ENCODE measurements at regions not wholly inside any gene's neighbourhood (a gene's known extent, or its start where the extent isn't known, plus 50 kb on each side); places are given as distances from the start of the nearest gene placed in this dataset.

DNA sequence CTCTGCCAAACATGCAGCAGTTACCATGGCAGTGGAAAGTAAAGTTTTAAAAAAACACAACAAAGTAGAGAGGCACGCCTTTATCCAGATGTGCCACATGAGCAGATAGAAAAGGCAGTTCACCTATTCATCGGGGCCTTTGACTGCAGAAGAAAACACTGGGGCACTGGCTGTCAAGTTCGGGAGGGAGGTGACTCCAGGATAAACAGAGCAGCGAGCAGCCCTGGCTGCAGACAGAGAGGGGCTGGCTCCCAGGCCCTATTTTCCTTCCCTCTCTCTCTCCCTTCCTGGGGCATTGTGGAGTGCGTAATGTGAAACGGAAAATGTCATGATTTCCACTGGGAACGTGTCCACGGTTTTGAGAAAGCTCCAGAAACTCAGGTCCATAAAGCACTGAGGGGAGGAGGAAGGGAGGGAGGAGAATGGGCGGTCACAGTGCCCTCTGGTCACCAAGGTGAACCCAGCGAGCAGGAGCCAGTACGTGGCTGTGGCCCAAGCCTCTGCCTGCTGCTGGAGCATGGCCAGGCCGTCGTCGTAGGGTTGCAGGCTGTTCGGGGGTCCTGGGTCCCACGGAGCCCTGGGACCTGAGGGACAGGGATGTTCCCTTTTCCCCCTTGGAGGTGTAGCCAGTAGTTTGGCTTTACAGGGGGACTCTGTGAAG lies 114.7 kb upstream of the IRF2BP2 start (continued):
- TF ChIP-seq TRIM22 (IDR thresholded peaks at IDR 0.05): no peak
- 0 out of 2 replicates have a peak, but pooled peaks have one; percentile 6 for TF ChIP-seq HES4 (CRISPR knock-in tag; IDR thresholded peaks at IDR 0.05; ENCODE audit: borderline replicate concordance)
- no peak for TF ChIP-seq DNMT1 (CRISPR knock-in tag; IDR thresholded peaks at IDR 0.05)
- no peak for TF ChIP-seq ZNF343 (CRISPR knock-in tag; IDR thresholded peaks at IDR 0.05)
- TF ChIP-seq ZNF280D (CRISPR knock-in tag; IDR thresholded peaks at IDR 0.05): no peak
- TF ChIP-seq ZNF891 (CRISPR knock-in tag; IDR thresholded peaks at IDR 0.05): peak; percentile 74; the same call in 1 of the 2 replicates
- no peak for TF ChIP-seq ZNF672 (CRISPR knock-in tag; IDR thresholded peaks at IDR 0.05)
- no peak for TF ChIP-seq SIX4 (CRISPR knock-in tag; IDR thresholded peaks at IDR 0.05)
- TF ChIP-seq KAT7 (CRISPR knock-in tag; IDR thresholded peaks at IDR 0.05; ENCODE audit: borderline replicate concordance): peak; percentile 19; the same call in 1 of the 2 replicates
- TF ChIP-seq, protein P1, sequence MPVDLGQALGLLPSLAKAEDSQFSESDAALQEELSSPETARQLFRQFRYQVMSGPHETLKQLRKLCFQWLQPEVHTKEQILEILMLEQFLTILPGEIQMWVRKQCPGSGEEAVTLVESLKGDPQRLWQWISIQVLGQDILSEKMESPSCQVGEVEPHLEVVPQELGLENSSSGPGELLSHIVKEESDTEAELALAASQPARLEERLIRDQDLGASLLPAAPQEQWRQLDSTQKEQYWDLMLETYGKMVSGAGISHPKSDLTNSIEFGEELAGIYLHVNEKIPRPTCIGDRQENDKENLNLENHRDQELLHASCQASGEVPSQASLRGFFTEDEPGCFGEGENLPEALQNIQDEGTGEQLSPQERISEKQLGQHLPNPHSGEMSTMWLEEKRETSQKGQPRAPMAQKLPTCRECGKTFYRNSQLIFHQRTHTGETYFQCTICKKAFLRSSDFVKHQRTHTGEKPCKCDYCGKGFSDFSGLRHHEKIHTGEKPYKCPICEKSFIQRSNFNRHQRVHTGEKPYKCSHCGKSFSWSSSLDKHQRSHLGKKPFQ (CRISPR knock-in tag; IDR thresholded peaks at IDR 0.05; ENCODE audit: insufficient replicate concordance): no peak
- TF ChIP-seq ZNF317 (CRISPR knock-in tag; IDR thresholded peaks at IDR 0.05): peak; percentile 62; the same call in 1 of the 2 replicates
- TF ChIP-seq ZNF772 (CRISPR knock-in tag; IDR thresholded peaks at IDR 0.05): 0 out of 2 replicates have a peak, but pooled peaks have one; percentile 9
- no peak for TF ChIP-seq RFXANK (CRISPR knock-in tag; IDR thresholded peaks at IDR 0.05)
- no peak for TF ChIP-seq REPIN1 (CRISPR knock-in tag; IDR thresholded peaks at IDR 0.05; ENCODE audit: borderline replicate concordance, low read depth)
- no peak for TF ChIP-seq ZNF543 (CRISPR knock-in tag; IDR thresholded peaks at IDR 0.05)
- TF ChIP-seq HOXA9 (CRISPR knock-in tag; IDR thresholded peaks at IDR 0.05; ENCODE audit: borderline replicate concordance): 0 out of 2 replicates have a peak, but pooled peaks have one; percentile 37
- TF ChIP-seq ATF6 (CRISPR knock-in tag; conservative IDR thresholded peaks at IDR 0.05): no peak
- no peak for TF ChIP-seq ARNT2 (CRISPR knock-in tag; IDR thresholded peaks at IDR 0.05; ENCODE audit: low read depth)
- TF ChIP-seq ZNF564 (CRISPR knock-in tag; IDR thresholded peaks at IDR 0.05): peak; percentile 32; the same call in 1 of the 2 replicates
- TF ChIP-seq ZNF674 (CRISPR knock-in tag; IDR thresholded peaks at IDR 0.05; ENCODE audit: low read depth): 0 out of 2 replicates have a peak, but pooled peaks have one; percentile 26
- TF ChIP-seq PRPF4 (IDR thresholded peaks at IDR 0.05; ENCODE audit: low read depth, low read length, poor library complexity, severe bottlenecking): no peak
- 0 out of 2 replicates have a peak, but pooled peaks have one; percentile 5 for TF ChIP-seq AKAP8 (CRISPR knock-in tag; IDR thresholded peaks at IDR 0.05)
- no peak for TF ChIP-seq SIN3B (IDR thresholded peaks at IDR 0.05; ENCODE audit: low read length)
